ENCODE measurements at regions not wholly inside any gene's neighbourhood (a gene's known extent, or its start where the extent isn't known, plus 50 kb on each side); places are given as distances from the start of the nearest gene placed in this dataset.

- DNase-seq (ENCODE audit: low read depth in 2 of 2) = no peak
Observed at GRCh38 chr9:113646946-113647914, 183.7 kb downstream of the RGS3 start.

- no peak for DNase-seq (ENCODE audit: low read depth in 2 of 2)
Observed at GRCh38 chr9:113648048-113648447, 184.5 kb downstream of the RGS3 start.

GRCh38 chr9:113648586-113648985 lies 185.1 kb downstream of the RGS3 start:
- DNase-seq (ENCODE audit: low read depth in 2 of 2) = no peak

DNA sequence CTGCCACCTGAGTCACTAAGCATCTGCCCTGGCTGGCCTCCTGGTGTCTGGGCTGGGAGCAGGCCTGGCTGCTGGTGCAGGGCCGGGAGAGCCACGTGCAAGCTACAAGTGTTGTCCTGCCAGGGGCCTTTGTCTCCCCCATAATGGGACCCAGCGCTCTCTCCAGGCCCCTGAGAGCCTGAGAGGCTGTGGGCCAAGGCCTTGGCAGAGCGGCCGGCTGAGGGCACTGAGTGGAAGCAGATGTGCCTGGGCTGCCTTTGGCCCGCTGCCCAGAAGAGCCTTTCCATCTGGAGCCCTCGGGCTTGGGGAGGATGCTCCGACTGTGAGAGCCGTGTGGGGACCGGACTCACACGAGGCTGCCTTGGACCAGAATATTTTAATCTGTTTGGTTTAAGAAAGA lies 185.5 kb downstream of the RGS3 start:
- peak in 1 of 2 donors; percentile 16 for DNase-seq (ENCODE audit: low read depth in 2 of 2)

DNA sequence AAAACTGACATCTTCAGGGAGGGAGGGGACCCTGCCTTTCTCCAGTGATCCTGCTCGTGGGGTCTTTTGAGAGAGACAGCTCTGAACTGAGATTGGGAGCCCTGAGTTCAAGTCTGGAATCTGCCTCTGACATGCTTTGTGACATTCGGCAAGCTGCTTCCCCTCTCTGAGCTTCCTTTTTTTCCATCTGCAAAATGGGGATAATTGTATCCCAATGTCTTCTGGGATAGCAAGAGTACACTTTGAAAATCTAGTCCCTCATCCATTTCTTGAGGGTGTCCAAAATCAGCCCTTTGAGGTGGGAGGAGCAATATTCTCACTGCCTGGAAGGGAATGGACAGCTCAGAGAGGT lies 186.3 kb downstream of the RGS3 start:
- no peak for DNase-seq (ENCODE audit: low read depth in 2 of 2)

DNA sequence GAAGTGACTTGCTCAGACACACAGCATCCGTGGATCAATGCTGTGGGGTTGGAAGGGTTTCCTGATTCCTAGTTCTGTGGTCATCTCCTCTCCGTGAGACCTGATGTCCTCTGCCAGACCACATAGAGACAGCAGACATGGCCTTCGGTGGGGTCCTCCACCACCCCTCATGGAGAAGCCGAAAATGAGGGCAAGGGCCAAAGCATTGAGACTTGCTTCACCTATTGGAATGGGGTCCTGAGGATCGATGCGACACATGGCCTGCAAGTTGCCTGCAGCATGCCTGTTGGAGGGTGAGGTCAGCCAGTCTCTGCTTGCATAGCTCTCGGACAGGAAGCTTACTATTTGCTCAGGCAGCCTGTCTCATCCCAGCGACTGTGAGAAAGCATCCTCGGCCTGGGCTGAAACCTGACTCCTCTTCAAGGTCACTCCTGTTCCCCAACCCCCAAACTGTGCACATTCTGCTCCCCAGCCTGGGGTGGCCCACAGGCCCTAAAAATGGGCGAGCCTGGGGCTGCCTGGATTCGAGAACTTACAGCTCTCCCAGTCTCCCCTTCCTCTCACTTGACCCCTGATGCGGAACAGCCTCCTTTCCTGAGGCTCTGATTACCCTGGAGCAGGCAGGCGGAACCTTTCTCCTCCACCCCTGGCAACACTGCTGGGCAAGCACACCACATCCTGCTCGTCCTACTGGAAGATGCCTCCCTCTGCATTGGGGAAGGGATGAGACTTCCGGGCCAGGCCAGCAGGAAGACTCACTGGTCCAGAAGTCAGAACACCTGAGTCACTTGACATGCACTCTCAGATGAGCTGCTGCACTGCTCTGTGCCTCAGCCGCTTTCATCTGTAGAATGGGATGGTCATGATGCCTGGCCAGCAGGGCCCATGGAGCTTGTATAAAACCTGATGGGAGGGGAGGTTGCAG lies 186.9 kb downstream of the RGS3 start:
- peak; percentile 85 to 86 for DNase-seq (ENCODE audit: low read depth in 2 of 2)

DNA sequence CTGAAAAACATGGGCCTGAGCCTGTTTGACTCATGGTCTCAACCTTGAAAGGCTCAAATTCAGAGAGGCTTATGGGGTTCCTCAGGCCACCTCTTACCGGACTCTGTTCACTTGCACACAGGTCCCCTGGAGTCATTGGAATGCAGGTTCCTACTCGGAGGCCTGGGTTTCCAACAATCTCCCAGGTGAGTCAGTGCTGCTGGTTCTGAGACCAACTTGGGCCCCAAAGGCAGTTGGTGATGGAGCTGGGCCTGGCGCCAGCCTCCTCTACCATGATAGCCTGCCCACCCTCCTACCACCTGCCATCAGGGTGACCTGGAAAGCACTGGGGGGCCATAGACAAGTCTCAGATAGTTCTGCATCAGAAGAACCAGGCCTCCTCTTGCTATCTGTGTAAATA lies 188.4 kb downstream of the RGS3 start:
- DNase-seq (ENCODE audit: low read depth in 2 of 2) = no peak

DNA sequence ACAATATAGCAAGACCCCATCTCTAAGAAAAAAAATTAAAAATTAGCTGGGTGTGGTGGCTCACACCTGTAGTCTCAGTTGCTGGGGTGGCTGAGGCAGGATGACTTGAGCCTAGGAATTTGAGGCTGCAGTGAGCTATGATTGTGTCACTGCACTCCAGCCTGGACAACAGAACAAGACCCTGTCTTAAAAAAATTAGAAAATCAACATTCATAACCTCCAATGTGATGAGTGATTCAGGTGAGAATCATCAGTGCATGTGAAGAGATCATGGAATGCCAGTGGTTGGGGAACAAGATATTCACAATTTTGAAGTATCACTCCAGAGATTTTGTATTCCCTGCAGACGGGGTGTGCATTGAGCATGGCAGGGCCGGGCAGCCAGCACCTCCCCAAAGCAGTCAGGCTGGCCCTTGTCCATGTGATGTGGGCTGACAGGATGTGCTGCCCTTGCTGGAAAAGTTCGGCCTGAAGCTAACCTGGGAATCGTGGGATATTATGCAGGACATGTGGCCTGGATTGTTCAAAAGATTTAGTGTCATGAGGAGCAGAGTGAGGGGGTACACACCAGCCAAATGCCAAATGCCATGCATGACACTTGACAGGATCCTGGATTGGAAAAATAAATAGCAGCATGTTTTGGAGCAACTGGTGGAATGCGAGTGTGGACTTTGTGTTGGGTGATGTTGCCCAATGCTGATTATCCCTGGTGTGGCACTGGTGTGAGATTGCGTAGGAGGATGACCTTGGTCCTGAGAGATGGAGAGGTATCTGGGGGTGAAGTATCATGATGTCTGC lies 189.0 kb downstream of the RGS3 start:
- DNase-seq (ENCODE audit: low read depth in 2 of 2) = peak in 1 of 2 donors; percentile 80

GRCh38 chr9:113653746-113654604 lies 190.4 kb downstream of the RGS3 start:
- no peak for DNase-seq (ENCODE audit: low read depth in 2 of 2)

DNA sequence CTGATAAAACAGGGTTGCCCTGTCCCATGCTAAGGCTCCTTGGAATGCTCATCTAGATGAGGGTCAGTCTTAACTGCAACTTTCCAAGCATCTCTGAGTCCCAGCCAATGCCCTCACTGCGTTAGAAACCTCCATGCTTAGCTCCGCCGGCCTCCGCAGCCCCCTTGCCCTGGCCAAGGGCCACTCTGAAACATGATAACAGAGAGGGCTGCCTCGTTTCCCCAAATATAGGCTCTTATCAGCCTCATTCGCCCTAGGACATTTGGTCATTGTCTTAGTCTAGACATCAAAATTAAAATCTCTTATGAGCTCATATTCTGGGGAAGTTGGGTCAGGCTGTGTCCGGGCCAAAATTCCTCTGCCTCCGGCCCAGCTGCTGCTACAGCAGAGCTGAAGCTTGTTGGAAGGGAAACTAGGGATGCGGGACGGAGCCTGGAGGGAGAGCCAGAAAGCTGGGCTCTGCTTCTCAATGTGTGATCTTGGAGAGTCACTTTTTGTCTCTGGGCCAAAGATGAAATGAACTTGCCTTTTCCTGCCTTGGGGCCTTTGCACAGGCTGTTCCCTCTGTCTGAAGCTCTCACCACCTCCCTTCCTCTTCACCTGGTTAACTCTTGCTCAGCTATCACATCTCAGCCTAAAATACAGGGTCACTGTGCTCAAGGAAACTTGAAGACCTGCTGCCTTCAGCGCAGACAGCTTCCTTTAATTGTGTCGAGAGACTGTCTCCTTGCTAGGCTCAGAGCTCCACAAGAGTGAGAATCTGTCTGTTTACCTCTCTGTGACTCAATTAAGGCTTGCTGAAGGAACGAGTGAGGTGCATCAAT lies 191.3 kb downstream of the RGS3 start:
- peak; percentile 48 to 91 for DNase-seq (ENCODE audit: low read depth in 2 of 2)

DNA sequence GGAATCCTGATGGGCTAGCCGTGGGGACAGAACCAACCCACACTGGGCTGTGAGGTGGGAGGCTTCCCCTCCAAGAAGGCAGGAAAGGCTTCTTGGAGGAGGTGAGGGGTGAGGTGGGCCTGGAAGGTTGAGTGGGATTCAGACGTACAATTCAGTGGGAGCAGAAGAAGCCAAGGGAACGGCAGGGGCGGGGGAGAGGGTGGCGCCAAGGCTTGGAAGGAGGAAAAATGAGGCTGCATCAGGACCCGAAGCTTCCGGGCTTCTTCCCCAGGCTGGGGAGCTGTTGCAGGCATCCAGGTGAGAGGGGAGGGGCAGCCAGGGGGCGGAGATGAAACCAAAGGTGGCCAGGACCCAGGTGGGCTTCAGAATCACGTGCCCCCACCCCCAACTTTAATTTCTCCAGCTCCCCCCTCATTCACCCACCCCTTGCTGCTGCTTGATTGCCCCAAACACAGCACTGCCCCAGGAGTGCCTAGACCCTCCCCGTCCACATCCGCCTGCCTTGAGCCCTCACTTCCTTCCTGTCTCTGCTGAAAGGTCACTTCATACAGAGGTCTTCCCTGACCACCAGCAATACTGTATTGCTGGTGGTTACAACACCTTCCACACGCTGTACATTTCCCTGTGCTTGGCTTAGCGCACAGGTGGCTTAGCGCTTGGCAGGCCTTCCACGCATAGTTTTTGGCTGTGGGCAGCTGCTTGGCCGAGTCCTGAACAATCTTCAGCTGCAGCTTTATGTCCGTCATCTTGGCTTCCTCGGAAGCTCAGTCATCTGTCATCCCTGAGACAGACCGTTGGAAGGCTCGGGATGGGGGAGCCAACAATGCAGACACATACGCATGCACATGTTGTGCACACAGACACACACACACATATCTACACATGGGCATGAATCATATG lies 193.5 kb downstream of the RGS3 start:
- peak; percentile 33 to 76 for DNase-seq (ENCODE audit: low read depth in 2 of 2)

- peak; percentile 89 to 92 for DNase-seq (ENCODE audit: low read depth in 2 of 2)
Observed at GRCh38 chr9:113657765-113658544, 194.4 kb downstream of the RGS3 start.

GRCh38 chr9:113658545-113658895 lies 195.0 kb downstream of the RGS3 start:
- no peak for DNase-seq (ENCODE audit: low read depth in 2 of 2)

GRCh38 chr9:113659039-113659438 lies 195.5 kb downstream of the RGS3 start:
- no peak for DNase-seq (ENCODE audit: low read depth in 2 of 2)

DNA sequence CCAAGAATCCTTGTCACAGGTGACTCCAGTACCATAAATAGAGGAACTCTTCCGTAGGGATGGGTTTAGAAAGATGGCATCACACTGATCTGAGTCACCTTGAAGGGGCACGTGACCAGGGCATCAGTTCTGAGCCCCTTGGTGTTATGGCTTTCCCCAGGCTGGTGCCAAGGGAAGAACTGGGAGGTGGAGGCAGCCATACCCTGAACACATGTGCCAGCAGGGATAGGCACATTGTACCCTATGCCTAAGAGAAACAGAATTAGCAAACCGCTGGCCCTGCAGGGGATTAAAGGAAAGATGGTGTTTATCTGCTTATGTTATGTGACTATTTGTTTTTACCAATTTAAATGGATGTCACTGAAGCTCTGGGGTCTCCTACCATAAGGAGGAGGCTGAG lies 196.2 kb downstream of the RGS3 start:
- no peak for DNase-seq (ENCODE audit: low read depth in 2 of 2)

DNA sequence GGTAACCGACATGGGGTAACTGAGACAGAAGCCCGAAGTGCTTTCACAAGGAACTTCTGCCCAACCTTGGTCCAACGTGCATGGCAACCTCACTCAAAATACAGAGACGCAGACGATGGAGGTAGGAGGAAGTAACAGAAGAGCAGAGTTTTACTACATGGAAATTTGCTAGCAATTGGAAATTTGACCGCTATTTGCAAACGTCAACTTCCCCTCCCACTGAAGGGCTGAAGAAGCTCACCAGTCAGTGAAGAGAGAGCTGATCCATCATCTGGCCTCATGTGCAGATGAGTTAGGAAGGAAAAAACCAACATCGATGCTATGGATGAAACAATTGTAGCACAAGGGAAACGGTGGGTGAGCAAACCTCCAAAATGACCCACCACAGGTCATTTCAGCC lies 196.7 kb downstream of the RGS3 start:
- no peak for DNase-seq (ENCODE audit: low read depth in 2 of 2)

DNA sequence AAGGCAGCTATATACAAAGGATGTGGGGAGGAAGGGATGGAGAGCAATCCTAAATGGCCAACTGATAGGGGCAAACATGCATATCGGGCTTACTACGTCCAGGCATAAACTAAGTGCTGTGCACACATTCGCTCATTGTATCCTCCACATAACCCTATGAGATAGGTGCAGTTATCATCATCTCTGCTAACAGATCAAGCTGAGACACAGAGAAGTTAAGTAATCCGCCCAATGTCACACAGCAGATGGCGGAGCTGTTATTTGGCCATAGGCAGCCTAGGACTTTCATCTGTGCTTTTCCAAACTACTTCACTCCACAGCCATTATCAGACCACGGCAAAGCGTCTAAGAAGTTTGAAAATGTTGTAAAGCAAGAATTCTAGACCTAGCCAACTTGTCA lies 197.5 kb downstream of the RGS3 start:
- DNase-seq (ENCODE audit: low read depth in 2 of 2) = no peak

Measured in lung microvascular endothelial cell (primary cell).